GM12878 (cell line): ENCODE measurements at regions not wholly inside any gene's neighbourhood (a gene's known extent, or its start where the extent isn't known, plus 50 kb on each side); places are given as distances from the start of the nearest gene placed in this dataset.

ENCODE experiments used
- ATAC-seq: fragments of 200-7000 bp; cut with Tn5 transposase; 3 replicates; pipeline ENCODE4 v1.9.1; 2020; ENCODE audit warnings: mild to moderate bottlenecking, moderate library complexity
- BruUV-seq: library from RNA; stranded (reverse); fragments of 400-500 nt; replicated peaks from 2 replicates; lab custom pipeline; 2021; lab: Mats Ljungman, UMichigan
- CTCF ChIA-PET: fragments of 300-600 bp; sonication (Branson Sonifier 250); formaldehyde crosslinking; extraction: SDS; loops from one replicate; lab custom pipeline; 2021; ENCODE audit warnings: inconsistent platforms; lab: Yijun Ruan, JAX
- POLR2A ChIA-PET: fragments of 350-600 bp; formaldehyde crosslinking; extraction: SDS; loops from one replicate; lab custom pipeline; 2021; ENCODE audit warnings: inconsistent platforms; lab: Charles Lee
- RAD21 ChIA-PET: fragments of 300-600 bp; sonication (Branson Sonifier 250); formaldehyde crosslinking; loops from one replicate; lab custom pipeline; 2023; ENCODE audit warnings: antibody characterized with exemption; ENCODE audit not compliant: unreplicated experiment; lab: Charles Lee
- SMC1A ChIA-PET: fragments of 300-600 bp; sonication (Branson Sonifier 250); formaldehyde crosslinking; loops from one replicate; lab custom pipeline; 2023; ENCODE audit not compliant: unreplicated experiment, uncharacterized antibody; lab: Charles Lee
- DNase-seq: peaks from one replicate; pipeline ENCODE4 v3.0.0-alpha.2; 2011; ENCODE audit warnings: low read depth, low spot score
- FAIRE-seq: peaks from 3 replicates; lab custom pipeline; 2011; peaks lifted over from hg19 to GRCh38; lab: Jason Lieb, UNC
- H2AFZ ChIP-seq: 2 replicates; pipeline ENCODE4 v1.6.0; 2011; ENCODE audit warnings: low read depth, low read length, control low read depth; ENCODE audit not compliant: control insufficient read depth
- H3K27ac ChIP-seq: 2 replicates; pipeline ENCODE4 v1.5.1; 2011; ENCODE audit warnings: control low read depth; ENCODE audit not compliant: control insufficient read depth, insufficient read depth
- H3K27me3 ChIP-seq, 2 experiments: replicated peaks in 1 of 2; 2 replicates each; pipeline versions ENCODE4 v1.6.0 to v1.6.1; 2011; ENCODE audit warnings: low read length in 1 of 2; ENCODE audit not compliant: control insufficient read depth in 2 of 2, insufficient read depth in 2 of 2
- H3K36me3 ChIP-seq, 2 experiments: 2 replicates each; pipeline ENCODE4 v1.5.1; 2011; ENCODE audit warnings: low read length in 1 of 2; ENCODE audit not compliant: control insufficient read depth in 2 of 2, insufficient read depth in 2 of 2
- H3K4me1 ChIP-seq: 2 replicates; pipeline ENCODE4 v1.6.1; 2011; ENCODE audit warnings: mild to moderate bottlenecking, low read length, moderate library complexity, mixed read lengths; ENCODE audit not compliant: control insufficient read depth, insufficient read depth
- H3K4me2 ChIP-seq: 2 replicates; pipeline ENCODE4 v1.6.0; 2011; ENCODE audit warnings: control low read depth; ENCODE audit not compliant: control insufficient read depth, insufficient read depth
- H3K4me3 ChIP-seq: fragments of 200-600 bp; sonication (generic); 2 replicates; pipeline ENCODE4 v1.5.1; 2016
- H3K79me2 ChIP-seq: 2 replicates; pipeline ENCODE4 v1.6.0; 2011; ENCODE audit warnings: low read length; ENCODE audit not compliant: control insufficient read depth, insufficient read depth
- H3K9ac ChIP-seq: 2 replicates; pipeline ENCODE4 v1.8.0; 2011; ENCODE audit warnings: low read length, control low read depth, mixed read lengths; ENCODE audit not compliant: control insufficient read depth, insufficient read depth
- H3K9me3 ChIP-seq: replicated peaks from 3 replicates; pipeline ENCODE4 v1.5.1; 2011; ENCODE audit warnings: mild to moderate bottlenecking, low read length; ENCODE audit not compliant: control insufficient read depth, insufficient read depth
- H4K20me1 ChIP-seq: 2 replicates; pipeline ENCODE4 v1.6.0; 2011; ENCODE audit not compliant: control insufficient read depth, insufficient read depth
- CEBPB ChIP-seq, 2 experiments: fragments of 150-350 bp in 1 of 2; IDR thresholded peaks; 2 replicates each; pipeline ENCODE4 v1.6.1; 2012 to 2014; ENCODE audit warnings: low read depth in 2 of 2, low read length in 2 of 2, borderline replicate concordance in 1 of 2, inconsistent platforms in 1 of 2
- CHD2 ChIP-seq: IDR thresholded peaks from 2 replicates; pipeline ENCODE4 v1.6.1; 2011; ENCODE audit warnings: low read depth, low read length, improper control_type of control experiment, borderline replicate concordance
- CHD4 ChIP-seq: fragments of 200-600 bp; sonication (generic); IDR thresholded peaks from 2 replicates; pipeline ENCODE4 v1.6.1; 2016; ENCODE audit warnings: mild to moderate bottlenecking
- EP300 ChIP-seq, 2 experiments: fragments of 150-350 bp in 1 of 2; IDR thresholded peaks; 2 replicates each; pipeline ENCODE4 v1.6.1; 2011 to 2012; ENCODE audit warnings: low read depth in 2 of 2, low read length in 2 of 2, borderline replicate concordance in 1 of 2, improper control_type of control experiment in 1 of 2, inconsistent platforms in 1 of 2; ENCODE audit not compliant: control insufficient read depth in 1 of 2
- HDAC6 ChIP-seq: fragments of 200-600 bp; sonication (generic); IDR thresholded peaks from one replicate; pipeline ENCODE4 v1.8.0; 2017; ENCODE audit warnings: antibody characterized with exemption; ENCODE audit not compliant: unreplicated experiment
- IRF5 ChIP-seq: fragments of 450-650 bp; IDR thresholded peaks from 2 replicates; pipeline ENCODE4 v1.6.1; 2017; ENCODE audit warnings: borderline replicate concordance
- KAT2A ChIP-seq: conservative IDR thresholded peaks from 2 replicates; pipeline ENCODE4 v1.6.1; 2011; ENCODE audit warnings: low read depth, low read length; ENCODE audit not compliant: control insufficient read depth
- MEF2A ChIP-seq: IDR thresholded peaks from 2 replicates; pipeline ENCODE4 v1.6.1; 2011; ENCODE audit warnings: low read depth, mild to moderate bottlenecking, low read length, moderate library complexity; ENCODE audit not compliant: insufficient read depth
- NFXL1 ChIP-seq: fragments of 450-650 bp; IDR thresholded peaks from 2 replicates; pipeline ENCODE4 v1.6.1; 2017; ENCODE audit warnings: antibody characterized with exemption, mild to moderate bottlenecking, borderline replicate concordance
- PBX3 ChIP-seq: IDR thresholded peaks from 2 replicates; pipeline ENCODE4 v1.6.1; 2011; ENCODE audit warnings: mild to moderate bottlenecking, low read depth, low read length, moderate library complexity; ENCODE audit not compliant: insufficient replicate concordance
- POLR2AphosphoS5 ChIP-seq: IDR thresholded peaks from 2 replicates; pipeline ENCODE4 v1.6.1; 2011; ENCODE audit warnings: mild to moderate bottlenecking, low read length, inconsistent platforms
- RELA ChIP-seq: fragments of 450-650 bp; IDR thresholded peaks from 2 replicates; pipeline ENCODE4 v1.8.0; 2014; ENCODE audit warnings: borderline replicate concordance; ENCODE audit not compliant: partially characterized antibody
- RFX5 ChIP-seq: IDR thresholded peaks from 2 replicates; pipeline ENCODE4 v1.6.1; 2011; ENCODE audit warnings: low read depth, low read length, improper control_type of control experiment
- SIN3A ChIP-seq: IDR thresholded peaks from 2 replicates; pipeline ENCODE4 v1.6.1; 2012; ENCODE audit warnings: low read depth, low read length, improper control_type of control experiment
- SMARCA5 ChIP-seq: fragments of 450-650 bp; IDR thresholded peaks from 2 replicates; pipeline ENCODE4 v1.6.1; 2017; ENCODE audit warnings: mild to moderate bottlenecking
- STAT3 ChIP-seq: IDR thresholded peaks from 2 replicates; pipeline ENCODE4 v1.6.1; 2011; ENCODE audit warnings: low read depth, low read length, improper control_type of control experiment
- USF1 ChIP-seq: IDR thresholded peaks from 2 replicates; pipeline ENCODE4 v1.6.1; 2011; ENCODE audit warnings: borderline replicate concordance, low read depth, mild to moderate bottlenecking, moderate library complexity, mixed read lengths, low read length; ENCODE audit not compliant: insufficient read depth; ENCODE audit errors: extremely low read length
- ZBTB40 ChIP-seq: fragments of 450-650 bp; IDR thresholded peaks from 2 replicates; pipeline ENCODE4 v1.6.1; 2016; ENCODE audit warnings: mild to moderate bottlenecking, moderate library complexity, borderline replicate concordance
- WGBS: methylation state at CpG from one replicate; pipeline ENCODE4 v1.1.6; 2016; ENCODE audit warnings: low lambda C conversion rate; ENCODE audit not compliant: insufficient replicate concordance, insufficient coverage; ENCODE audit errors: missing lambda C conversion rate; 5-methylcytosine and 5-hydroxymethylcytosine counted together
- in situ Hi-C: fragments of 300-500 bp; cut with MboI; formaldehyde crosslinking; loops from 9 replicates; pipeline ENCODE4 v1.14.3; 2018; ENCODE audit warnings: mixed read lengths
- intact Hi-C: fragments of 100-400 bp; cut with micrococcal nuclease; formaldehyde crosslinking; loops from one replicate; pipeline ENCODE4 v1.14.2; 2022; ENCODE audit not compliant: unreplicated experiment

GRCh38 chr2:104077573-104077972 is 776.3 kb upstream of the POU3F3 start:
- H3K27ac ChIP-seq = no peak overlapping the region
- POLR2A ChIA-PET = no interaction called here
- H3K4me1 ChIP-seq = no peaks in the 10 kb centered on the region
- in situ Hi-C loops = no loop called here
- no peak for FAIRE-seq
- H4K20me1 ChIP-seq = no peaks in the 10 kb centered on the region
- H3K36me3 ChIP-seq = no peaks in the 10 kb centered on the region
- H3K79me2 ChIP-seq = no peaks in the 10 kb centered on the region
- no peak overlapping the region for H3K4me2 ChIP-seq
- DNase-seq = no peak
- H2AFZ ChIP-seq = no peak overlapping the region
- CTCF ChIA-PET = no interaction called here
- no peak overlapping the region for H3K9ac ChIP-seq
- no peaks in the 10 kb centered on the region; the same call in 2 of the 3 replicates for H3K9me3 ChIP-seq
- RAD21 ChIA-PET = no interaction called here
- no TSS peak for BruUV-seq
- H3K27me3 ChIP-seq = no peaks in the 10 kb centered on the region
- H3K4me3 ChIP-seq = no peak overlapping the region
- intact Hi-C loops = no loop called here
- WGBS = 30% methylated on average over 4 of the region's 4 CpGs
- SMC1A ChIA-PET = no interaction called here
- ATAC-seq = no peak
- TF ChIP-seq RELA = no peak
- TF ChIP-seq CHD4 = no peak
- no peak for TF ChIP-seq NFXL1
- TF ChIP-seq STAT3 = no peak
- TF ChIP-seq SMARCA5 = no peak
- TF ChIP-seq KAT2A = no peak
- TF ChIP-seq CHD2 = no peak
- no peak for TF ChIP-seq PBX3
- TF ChIP-seq RFX5 = no peak
- TF ChIP-seq IRF5 = no peak
- no peak for TF ChIP-seq USF1
- no peak for TF ChIP-seq HDAC6
- TF ChIP-seq MEF2A = no peak
- TF ChIP-seq POLR2AphosphoS5 = no peak
- TF ChIP-seq SIN3A = no peak
- TF ChIP-seq ZBTB40 = no peak
- no peak for TF ChIP-seq EP300 (IDR thresholded peaks at IDR 0.05; ENCODE audit: borderline replicate concordance in 1 of 2, control insufficient read depth in 1 of 2, low read depth in 2 of 2, low read length in 2 of 2)
- TF ChIP-seq CEBPB (IDR thresholded peaks at IDR 0.05; ENCODE audit: borderline replicate concordance in 1 of 2, low read depth in 2 of 2, low read length in 2 of 2) = no peak
